Retinal pigment epithelial cell (primary cell): ENCODE measurements at regions not wholly inside any gene's neighbourhood (a gene's known extent, or its start where the extent isn't known, plus 50 kb on each side); places are given as distances from the start of the nearest gene placed in this dataset.

Experiments
- DNase-seq: peaks from one replicate; pipeline ENCODE4 v3.0.0-alpha.2; 2010; ENCODE audit warnings: low read depth
- H3K4me3 ChIP-seq: 2 replicates; pipeline ENCODE4 v1.5.1; 2011; ENCODE audit warnings: mild to moderate bottlenecking, low read length, control low read depth, moderate library complexity
- TF ChIP-seq, protein P1 (sequence below): conservative IDR thresholded peaks from 2 replicates; pipeline ENCODE4 v1.5.1; 2011; ENCODE audit warnings: low read depth, low read length, control low read depth, inconsistent platforms

DNA sequence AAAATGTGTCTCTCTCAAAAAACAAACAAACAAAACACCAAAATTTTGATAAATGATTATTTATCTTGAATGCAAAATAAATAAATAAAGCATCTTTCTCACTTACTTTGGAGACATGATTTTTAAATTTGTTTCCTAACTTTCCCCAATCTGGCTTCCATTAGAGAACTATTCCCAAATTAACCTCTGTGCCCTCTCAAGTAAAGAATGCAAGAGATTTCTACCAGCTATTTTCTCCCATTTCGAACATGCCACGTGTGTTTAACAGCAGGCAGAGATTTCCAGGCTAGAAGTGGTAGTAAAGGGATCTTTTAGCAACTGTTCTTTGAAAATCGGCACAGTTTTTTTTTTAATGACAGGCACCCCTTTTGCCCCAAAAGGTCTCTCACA, 269.1 kb downstream of the SHQ1 start:
- H3K4me3 ChIP-seq: no peak overlapping the region
- TF ChIP-seq, protein P1, sequence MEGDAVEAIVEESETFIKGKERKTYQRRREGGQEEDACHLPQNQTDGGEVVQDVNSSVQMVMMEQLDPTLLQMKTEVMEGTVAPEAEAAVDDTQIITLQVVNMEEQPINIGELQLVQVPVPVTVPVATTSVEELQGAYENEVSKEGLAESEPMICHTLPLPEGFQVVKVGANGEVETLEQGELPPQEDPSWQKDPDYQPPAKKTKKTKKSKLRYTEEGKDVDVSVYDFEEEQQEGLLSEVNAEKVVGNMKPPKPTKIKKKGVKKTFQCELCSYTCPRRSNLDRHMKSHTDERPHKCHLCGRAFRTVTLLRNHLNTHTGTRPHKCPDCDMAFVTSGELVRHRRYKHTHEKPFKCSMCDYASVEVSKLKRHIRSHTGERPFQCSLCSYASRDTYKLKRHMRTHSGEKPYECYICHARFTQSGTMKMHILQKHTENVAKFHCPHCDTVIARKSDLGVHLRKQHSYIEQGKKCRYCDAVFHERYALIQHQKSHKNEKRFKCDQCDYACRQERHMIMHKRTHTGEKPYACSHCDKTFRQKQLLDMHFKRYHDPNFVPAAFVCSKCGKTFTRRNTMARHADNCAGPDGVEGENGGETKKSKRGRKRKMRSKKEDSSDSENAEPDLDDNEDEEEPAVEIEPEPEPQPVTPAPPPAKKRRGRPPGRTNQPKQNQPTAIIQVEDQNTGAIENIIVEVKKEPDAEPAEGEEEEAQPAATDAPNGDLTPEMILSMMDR: no peak
- DNase-seq: no peak

DNA sequence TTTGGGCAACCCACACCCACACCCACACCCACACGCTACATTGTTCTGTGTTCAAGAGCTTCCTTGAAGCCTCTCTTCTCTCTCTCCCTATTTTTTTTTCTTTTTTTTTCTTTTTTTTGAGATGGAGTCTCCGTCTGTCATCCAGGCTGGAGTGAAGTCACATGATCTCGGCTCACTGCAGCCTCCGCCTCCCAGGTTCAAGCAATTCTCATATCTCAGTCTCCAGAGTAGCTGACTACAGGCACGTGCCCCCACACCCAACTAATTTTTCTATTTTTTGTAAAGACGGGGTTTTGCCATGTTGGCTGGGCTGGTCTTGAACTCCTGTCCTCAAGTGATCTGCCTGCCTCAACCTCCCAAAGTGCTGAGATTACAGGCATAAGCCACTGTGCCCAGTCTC, 271.1 kb downstream of the SHQ1 start:
- H3K4me3 ChIP-seq: no peak overlapping the region
- TF ChIP-seq, protein P1: no peak
- DNase-seq: no peak

DNA sequence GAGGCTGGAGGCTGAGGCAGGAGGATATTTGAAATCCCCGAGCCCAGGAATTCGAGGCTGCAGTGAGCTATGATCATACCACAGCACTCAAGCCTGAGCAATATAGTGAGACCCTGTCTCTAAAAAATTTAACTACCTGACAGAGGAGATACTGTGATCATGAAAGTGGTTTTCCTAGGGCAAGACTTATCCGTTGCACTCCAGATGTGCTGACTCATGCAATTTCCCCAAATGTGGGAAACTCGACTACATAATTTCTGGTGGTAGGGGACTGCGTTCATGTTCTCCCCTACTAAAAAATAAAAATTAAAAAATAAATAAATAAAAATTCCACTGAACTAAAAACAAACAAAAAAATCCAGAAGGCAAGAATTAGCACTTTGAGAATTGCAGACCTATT, 271.7 kb downstream of the SHQ1 start:
- DNase-seq: no peak
- TF ChIP-seq, protein P1: no peak
- H3K4me3 ChIP-seq: no peak overlapping the region

DNA sequence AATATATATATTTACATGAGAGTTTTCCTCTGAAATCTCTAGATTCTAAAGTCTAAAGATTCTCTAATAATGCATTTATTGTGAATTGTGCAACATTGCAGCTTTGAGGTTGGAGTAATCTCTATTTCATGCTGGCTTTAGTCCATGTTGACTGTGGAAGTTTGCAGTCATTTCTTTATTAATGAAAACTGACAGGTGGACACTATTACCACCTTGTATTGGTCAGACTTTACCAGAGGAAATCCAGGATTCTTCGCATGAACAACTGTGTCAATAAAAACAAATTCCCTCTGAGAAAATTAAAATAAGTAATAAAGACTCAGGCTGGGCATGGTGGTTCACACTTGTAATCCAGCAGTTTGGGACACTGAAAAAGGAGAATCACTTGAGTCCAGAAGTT, 274.1 kb downstream of the SHQ1 start:
- TF ChIP-seq, protein P1: no peak

DNA sequence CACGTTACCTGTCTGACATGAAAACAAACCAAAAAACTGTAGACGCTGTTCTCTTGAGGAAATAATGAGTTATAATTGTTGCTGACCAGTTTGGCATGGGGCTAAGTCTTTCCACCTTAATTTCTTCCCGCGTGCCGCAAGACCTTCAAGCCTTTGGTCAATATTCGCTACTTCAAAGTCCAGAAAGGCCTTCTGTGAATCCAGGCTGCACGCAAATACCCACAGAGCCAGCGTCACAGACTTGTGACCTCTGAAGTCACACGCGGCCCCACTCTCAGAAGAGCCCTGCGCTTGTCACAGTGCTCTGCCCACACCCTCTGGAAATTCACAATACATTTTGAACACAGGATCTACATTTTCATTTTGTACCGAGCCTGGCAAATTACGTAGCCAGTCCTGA, 275.2 kb downstream of the SHQ1 start:
- TF ChIP-seq, protein P1: no peak
- no peak overlapping the region for H3K4me3 ChIP-seq
- DNase-seq: no peak

More for the DNA sequence above, 274.1 kb downstream of the SHQ1 start:
- H3K4me3 ChIP-seq: no peak overlapping the region
- no peak for DNase-seq

DNA sequence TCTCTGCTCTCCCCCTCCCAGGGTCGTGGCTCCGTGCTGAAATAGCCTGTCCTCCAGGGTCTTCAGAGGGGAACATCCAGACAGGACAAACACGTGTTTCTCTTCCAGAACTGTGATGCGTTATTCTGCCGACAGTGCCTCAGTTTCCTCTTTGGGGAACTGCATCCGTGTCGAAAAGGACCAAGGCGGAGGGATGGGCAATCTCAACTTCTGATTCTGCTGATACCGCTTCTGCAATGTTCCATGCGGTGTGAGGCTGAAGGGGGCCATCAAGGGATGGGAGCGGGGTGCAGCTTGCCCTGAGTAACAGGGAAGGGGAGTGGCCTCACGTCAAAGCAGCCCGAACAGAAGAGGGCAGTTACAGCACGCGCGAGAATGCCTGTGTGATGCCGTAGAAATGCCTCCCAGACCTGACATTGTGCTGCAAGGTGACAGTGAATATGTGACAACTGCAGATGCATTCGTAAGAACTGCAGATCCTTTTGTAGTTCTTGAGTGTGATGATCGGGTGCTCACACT, 275.7 kb downstream of the SHQ1 start:
- no peak for DNase-seq
- TF ChIP-seq, protein P1: no peak
- H3K4me3 ChIP-seq: no peak overlapping the region

DNA sequence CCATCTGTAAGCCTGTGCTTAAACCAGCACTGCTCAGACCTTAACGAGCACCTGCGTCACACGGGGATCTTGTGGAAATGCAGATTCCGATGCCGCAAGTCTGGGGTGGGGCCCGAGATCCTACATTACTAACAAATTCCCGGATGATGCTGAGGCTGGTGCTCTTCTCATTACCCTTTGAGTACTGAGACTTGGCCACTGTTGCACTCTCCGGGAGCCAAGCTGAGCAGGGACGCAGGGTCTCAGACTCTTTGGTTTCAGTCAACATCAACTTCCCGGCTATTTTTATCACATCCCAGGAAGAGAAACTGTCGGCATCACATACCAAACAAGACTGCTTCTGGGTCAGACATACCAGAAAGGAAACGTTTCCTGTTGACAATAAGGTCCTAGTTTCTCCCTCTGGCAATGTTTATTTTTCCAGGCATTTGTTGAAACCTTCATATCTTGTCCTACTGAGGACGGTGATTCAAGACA, 276.6 kb downstream of the SHQ1 start:
- DNase-seq: no peak
- no peak overlapping the region for H3K4me3 ChIP-seq
- TF ChIP-seq, protein P1: no peak
